Thyroid gland (tissue), 4 donors: ENCODE measurements at regions not wholly inside any gene's neighbourhood (a gene's known extent, or its start where the extent isn't known, plus 50 kb on each side); places are given as distances from the start of the nearest gene placed in this dataset.

Source experiments
- DNase-seq, 2 donors: peaks; one replicate each; pipeline ENCODE4 v3.0.0-alpha.2; 2019
- H3K27ac ChIP-seq, 3 donors: fragments of 200-600 bp; sonication (generic); 1 replicate in 2 of 3; 2 replicates in 1 of 3; pipeline ENCODE4 v1.5.1; 2016 to 2019; ENCODE audit warnings: mild to moderate bottlenecking in 1 of 3, moderate library complexity in 1 of 3
- H3K27me3 ChIP-seq: fragments of 200-600 bp; sonication (generic); one replicate; pipeline ENCODE4 v1.5.1; 2019
- H3K36me3 ChIP-seq, 2 donors: fragments of 200-600 bp; sonication (generic); one replicate each; pipeline ENCODE4 v1.5.1; 2016 to 2019
- H3K4me1 ChIP-seq, 2 donors: fragments of 200-600 bp; sonication (generic); one replicate each; pipeline ENCODE4 v1.5.1; 2017 to 2019
- H3K4me3 ChIP-seq, 3 donors: fragments of 200-600 bp; sonication (generic); replicated peaks in 1 of 3; 1 replicate in 2 of 3; 2 replicates in 1 of 3; pipeline ENCODE4 v1.5.1; 2016; ENCODE audit warnings: mild to moderate bottlenecking in 1 of 3
- H3K9me3 ChIP-seq: fragments of 200-600 bp; sonication (generic); one replicate; pipeline ENCODE4 v1.5.1; 2017
- POLR2A ChIP-seq, 2 donors: fragments of 450-650 bp; IDR thresholded peaks; one replicate each; pipeline ENCODE4 v1.6.1; 2017; ENCODE audit warnings: antibody characterized with exemption in 2 of 2, mild to moderate bottlenecking in 2 of 2, moderate library complexity in 1 of 2
- WGBS, 2 donors: methylation state at CpG; one replicate each; pipeline ENCODE4 v1.1.5; 2017; 5-methylcytosine and 5-hydroxymethylcytosine counted together
- intact Hi-C: fragments of 100-400 bp; cut with DNase I; formaldehyde crosslinking; loops from one replicate; pipeline ENCODE4 v1.15.1; 2023
- TF ChIP-seq, protein P1 (sequence below), 6 experiments: fragments of 200-600 bp in 3 of 6; fragments of 450-650 bp in 3 of 6; sonication (generic) in 3 of 6; IDR thresholded peaks; one replicate each; pipeline ENCODE4 v1.5.1; 2016 to 2019; ENCODE audit warnings: antibody characterized with exemption in 6 of 6, mild to moderate bottlenecking in 2 of 6, inconsistent platforms in 1 of 6, moderate library complexity in 1 of 6

DNA sequence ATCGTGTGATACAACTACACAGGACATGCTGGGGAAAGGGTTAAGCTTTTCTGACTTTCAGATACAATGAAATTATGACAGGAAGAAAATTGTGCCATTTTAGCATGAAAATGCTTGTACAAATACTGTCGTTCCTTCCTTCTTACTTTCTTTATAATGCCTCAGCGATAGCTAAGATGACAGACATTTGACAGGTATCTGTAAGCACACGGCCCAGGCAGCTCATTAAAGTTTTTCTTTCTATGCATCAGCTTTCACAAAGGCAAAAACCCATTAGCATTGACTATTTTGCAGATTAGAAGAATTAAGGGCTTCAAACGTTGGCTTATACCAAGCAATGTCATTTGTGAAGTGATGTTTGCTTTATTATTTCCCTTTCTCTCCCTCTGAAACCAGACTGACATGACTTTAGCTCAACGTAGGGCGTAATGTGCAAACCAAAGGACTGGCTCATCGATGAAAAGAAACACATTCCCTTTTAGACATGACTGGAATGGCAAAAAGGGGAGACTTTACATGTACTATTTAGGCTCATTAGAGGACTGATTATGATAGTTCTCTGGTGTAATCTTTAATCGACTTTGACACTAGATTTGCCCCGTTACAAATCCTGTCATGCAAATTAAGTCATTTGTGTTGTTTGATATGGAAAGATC lies 258.4 kb upstream of the SP8 start:
- H3K4me3 ChIP-seq: no peak overlapping the region
- no peaks in the 10 kb centered on the region for H3K4me1 ChIP-seq
- H3K27ac ChIP-seq: no peak overlapping the region
- WGBS, 2 donors: 72 to 73% methylated on average over 10 of the region's 10 CpGs
- H3K27me3 ChIP-seq: no peaks in the 10 kb centered on the region
- TF ChIP-seq, protein P1, sequence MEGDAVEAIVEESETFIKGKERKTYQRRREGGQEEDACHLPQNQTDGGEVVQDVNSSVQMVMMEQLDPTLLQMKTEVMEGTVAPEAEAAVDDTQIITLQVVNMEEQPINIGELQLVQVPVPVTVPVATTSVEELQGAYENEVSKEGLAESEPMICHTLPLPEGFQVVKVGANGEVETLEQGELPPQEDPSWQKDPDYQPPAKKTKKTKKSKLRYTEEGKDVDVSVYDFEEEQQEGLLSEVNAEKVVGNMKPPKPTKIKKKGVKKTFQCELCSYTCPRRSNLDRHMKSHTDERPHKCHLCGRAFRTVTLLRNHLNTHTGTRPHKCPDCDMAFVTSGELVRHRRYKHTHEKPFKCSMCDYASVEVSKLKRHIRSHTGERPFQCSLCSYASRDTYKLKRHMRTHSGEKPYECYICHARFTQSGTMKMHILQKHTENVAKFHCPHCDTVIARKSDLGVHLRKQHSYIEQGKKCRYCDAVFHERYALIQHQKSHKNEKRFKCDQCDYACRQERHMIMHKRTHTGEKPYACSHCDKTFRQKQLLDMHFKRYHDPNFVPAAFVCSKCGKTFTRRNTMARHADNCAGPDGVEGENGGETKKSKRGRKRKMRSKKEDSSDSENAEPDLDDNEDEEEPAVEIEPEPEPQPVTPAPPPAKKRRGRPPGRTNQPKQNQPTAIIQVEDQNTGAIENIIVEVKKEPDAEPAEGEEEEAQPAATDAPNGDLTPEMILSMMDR (IDR thresholded peaks at IDR 0.05): no peak
- TF ChIP-seq POLR2A (IDR thresholded peaks at IDR 0.05): no peak
- H3K36me3 ChIP-seq: no peaks in the 10 kb centered on the region
- H3K9me3 ChIP-seq: no peaks in the 10 kb centered on the region
- intact Hi-C loops: no loop called here
- DNase-seq: no peak

DNA sequence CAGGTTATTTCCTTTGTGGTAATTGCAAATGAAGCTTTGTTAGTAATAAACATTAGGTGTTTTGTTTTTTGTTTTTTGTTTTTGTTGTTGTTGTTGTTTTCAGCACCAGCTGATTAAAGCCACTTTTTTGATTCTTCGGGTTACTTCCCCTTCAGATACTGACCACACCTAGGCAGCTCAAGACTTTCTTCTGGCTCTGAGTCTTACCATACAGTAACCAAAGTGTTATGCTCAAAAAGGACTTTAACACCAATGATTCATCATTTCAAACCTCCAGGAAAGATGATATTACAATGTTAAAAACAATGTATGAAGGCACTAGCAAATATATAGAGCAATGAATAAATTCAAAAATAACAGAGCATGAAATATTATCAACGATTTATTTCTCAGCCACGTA lies 265.2 kb upstream of the SP8 start:
- intact Hi-C loops: no loop called here
- WGBS, 2 donors: 81 to 82% methylated on average over 3 of the region's 3 CpGs
- Histone ChIP-seq H3K4me1 (no peaks in the 10 kb centered on the region), H3K4me3 (no peak overlapping the region), H3K36me3 (no peaks in the 10 kb centered on the region), H3K9me3 (no peaks in the 10 kb centered on the region), H3K27ac (no peak overlapping the region), H3K27me3 (no peaks in the 10 kb centered on the region)
- TF ChIP-seq, protein P1 (IDR thresholded peaks at IDR 0.05): no peak
- no peak for TF ChIP-seq POLR2A (IDR thresholded peaks at IDR 0.05)
- no peak for DNase-seq

DNA sequence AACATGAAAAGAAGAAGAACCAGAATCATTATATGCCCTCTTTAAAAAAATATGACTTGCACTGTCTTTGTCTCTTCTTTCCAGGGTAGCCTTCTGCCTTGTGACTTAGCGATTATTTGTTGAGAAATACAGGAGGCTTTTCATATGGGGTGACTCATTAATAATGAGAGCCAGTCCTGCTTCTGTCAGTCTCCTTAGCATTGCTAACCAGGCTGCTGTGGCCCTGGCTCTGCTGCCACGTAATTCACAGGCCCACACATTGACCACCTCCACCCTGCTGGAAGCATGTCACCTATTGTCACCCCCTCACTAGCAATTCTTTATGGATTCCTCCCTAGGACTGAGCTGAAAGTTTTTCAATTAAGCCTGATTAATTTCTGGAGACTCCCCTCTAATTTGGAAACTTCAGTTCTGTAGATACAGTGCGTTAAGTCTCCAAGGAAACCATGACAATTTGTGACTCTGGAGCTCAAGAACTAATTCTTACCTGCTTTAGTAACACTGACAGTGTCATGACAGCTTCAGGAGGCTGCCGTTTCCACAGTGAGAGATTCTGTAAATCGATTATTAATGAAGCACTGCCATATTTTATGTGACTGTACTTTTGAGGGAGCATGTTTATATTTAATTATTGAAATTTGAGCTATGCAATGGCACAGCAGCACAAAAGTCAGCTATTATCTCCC lies 267.9 kb upstream of the SP8 start:
- TF ChIP-seq POLR2A (IDR thresholded peaks at IDR 0.05): no peak
- TF ChIP-seq, protein P1 (IDR thresholded peaks at IDR 0.05): no peak
- intact Hi-C loops: no loop called here
- Histone ChIP-seq H3K9me3 (no peaks in the 10 kb centered on the region), H3K4me1 (no peaks in the 10 kb centered on the region), H3K36me3 (no peaks in the 10 kb centered on the region), H3K27ac (no peak overlapping the region), H3K4me3 (no peak overlapping the region), H3K27me3 (no peaks in the 10 kb centered on the region)
- 75 to 86% methylated on average over 5 of the region's 5 CpGs for WGBS, 2 donors
- DNase-seq: no peak

DNA sequence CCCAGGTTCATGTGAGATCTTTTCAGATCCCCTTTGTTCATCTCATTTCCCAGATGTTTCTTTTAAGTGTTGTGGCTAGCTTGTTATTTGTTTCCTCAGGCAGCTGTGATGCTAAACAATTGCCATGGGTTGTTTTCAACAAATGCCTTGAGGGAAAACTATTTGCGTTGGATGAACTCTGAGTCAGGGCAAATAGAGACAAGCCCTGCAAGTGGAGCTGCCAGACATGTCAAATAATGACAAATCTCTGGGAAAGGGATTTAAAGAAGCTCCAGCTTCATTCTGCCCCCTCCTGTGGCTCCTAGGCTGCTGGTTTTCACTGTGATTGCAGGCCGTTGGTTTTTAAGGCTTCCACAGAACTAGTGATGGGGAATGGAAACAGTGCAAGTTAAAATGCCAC lies 272.4 kb upstream of the SP8 start:
- no peak for DNase-seq
- no peak overlapping the region for H3K4me3 ChIP-seq

DNA sequence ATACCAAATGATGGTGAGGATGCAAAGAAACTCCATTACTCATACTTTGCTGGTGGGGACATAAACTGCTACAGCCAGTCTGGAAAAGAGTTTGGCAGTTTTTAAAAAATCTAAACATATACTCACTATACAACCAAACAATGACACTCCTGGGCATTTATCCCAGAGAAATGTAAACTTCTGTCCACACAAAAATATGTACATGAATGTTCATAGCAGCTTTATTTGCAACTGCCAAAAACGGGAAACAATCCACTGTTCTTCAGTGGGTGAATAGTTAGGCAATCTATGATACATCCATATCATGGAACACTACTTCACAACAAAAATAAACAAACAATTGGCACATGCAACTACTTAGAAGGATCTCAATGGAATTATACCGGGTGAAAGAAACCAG lies 276.4 kb upstream of the SP8 start:
- Histone ChIP-seq H3K9me3 (no peaks in the 10 kb centered on the region), H3K4me3 (no peak overlapping the region), H3K36me3 (no peaks in the 10 kb centered on the region), H3K27me3 (no peaks in the 10 kb centered on the region), H3K27ac (no peak overlapping the region), H3K4me1 (no peaks in the 10 kb centered on the region)
- 84 to 97% methylated on average over 2 of the region's 2 CpGs for WGBS, 2 donors
- TF ChIP-seq POLR2A (IDR thresholded peaks at IDR 0.05): no peak
- TF ChIP-seq, protein P1 (IDR thresholded peaks at IDR 0.05): no peak
- no peak for DNase-seq
- intact Hi-C loops: no loop called here

More for the DNA sequence above, 272.4 kb upstream of the SP8 start:
- intact Hi-C loops: no loop called here
- TF ChIP-seq POLR2A (IDR thresholded peaks at IDR 0.05): no peak
- TF ChIP-seq, protein P1 (IDR thresholded peaks at IDR 0.05): no peak
- no peaks in the 10 kb centered on the region for H3K9me3 ChIP-seq
- H3K27me3 ChIP-seq: no peaks in the 10 kb centered on the region
- H3K36me3 ChIP-seq: no peaks in the 10 kb centered on the region
- H3K4me1 ChIP-seq: no peaks in the 10 kb centered on the region
- WGBS, 2 donors: 69 to 78% methylated on average over 2 of the region's 2 CpGs
- no peak overlapping the region for H3K27ac ChIP-seq
